ENCODE measurements at regions not wholly inside any gene's neighbourhood (a gene's known extent, or its start where the extent isn't known, plus 50 kb on each side); places are given as distances from the start of the nearest gene placed in this dataset.

GRCh38 chr5:122541388-122541787 is 229.4 kb downstream of the SNCAIP start:
- DNase-seq (ENCODE audit: low read depth in 2 of 2), result no peak

GRCh38 chr5:122545986-122546385 is 228.9 kb upstream of the SNX2 start:
- DNase-seq (ENCODE audit: low read depth in 2 of 2), result no peak
- H3K4me2 ChIP-seq (ENCODE audit: extremely low read depth, insufficient read depth, low read length), result no peak overlapping the region
- no peak overlapping the region for H3K9ac ChIP-seq (ENCODE audit: insufficient read depth, low read length)

More at GRCh38 chr5:122541388-122541787, 229.4 kb downstream of the SNCAIP start:
- H3K9ac ChIP-seq (ENCODE audit: insufficient read depth, low read length), result no peak overlapping the region
- H3K4me1 ChIP-seq (ENCODE audit: control insufficient read depth, extremely low read depth, insufficient read depth, low read length), result no peaks in the 10 kb centered on the region
- H4K20me1 ChIP-seq (ENCODE audit: control insufficient read depth, extremely low read depth, insufficient read depth, low read length), result no peaks in the 10 kb centered on the region
- no peak for TF ChIP-seq EZH2 (IDR thresholded peaks at IDR 0.05; ENCODE audit: low read length, missing control alignments)
- no peak for TF ChIP-seq CTCF (conservative IDR thresholded peaks at IDR 0.05 in 1 of 2, IDR thresholded peaks at IDR 0.05 in 1 of 2; ENCODE audit: low read depth in 1 of 2, low read length in 2 of 2)
- H3K27ac ChIP-seq (ENCODE audit: insufficient read depth, low read length), result no peak overlapping the region
- no peak overlapping the region for H3K4me2 ChIP-seq (ENCODE audit: extremely low read depth, insufficient read depth, low read length)
- no peak overlapping the region for H3K4me3 ChIP-seq (replicated peaks in 1 of 4; ENCODE audit: control extremely low read depth in 1 of 4, insufficient read depth in 1 of 4, low read depth in 3 of 4, low read length in 4 of 4)
- H2AFZ ChIP-seq (ENCODE audit: low read length), result no peak overlapping the region
- H3K79me2 ChIP-seq (ENCODE audit: control insufficient read depth, insufficient read depth, low read length), result no peaks in the 10 kb centered on the region
- no peaks in the 10 kb centered on the region for H3K36me3 ChIP-seq (ENCODE audit: control insufficient read depth, insufficient read depth, low read length)
- peaks cover 2% of the 10 kb centered on the region for H3K27me3 ChIP-seq (ENCODE audit: control insufficient read depth, insufficient read depth, low read length)
- no peaks in the 10 kb centered on the region for H3K9me3 ChIP-seq (ENCODE audit: control insufficient read depth, insufficient read depth, low read depth, low read length)

DNA sequence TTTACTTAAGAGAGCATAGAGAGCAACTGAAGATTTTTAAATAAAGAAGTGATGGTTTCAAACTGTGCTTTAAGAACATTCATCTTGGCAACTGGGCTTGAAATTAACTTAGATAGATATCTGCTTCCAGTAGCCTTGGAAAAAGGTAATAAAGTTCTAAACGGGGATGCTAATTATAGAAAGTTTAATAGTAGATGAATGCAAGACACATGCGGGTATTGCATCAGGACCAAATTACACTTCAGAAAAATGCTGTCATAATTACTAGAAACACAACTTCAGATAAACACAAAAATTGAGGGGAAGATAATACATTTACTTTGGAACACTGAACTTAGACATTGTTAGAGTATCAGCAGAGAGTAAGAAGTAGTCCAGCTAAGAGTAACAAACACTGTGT is 227.7 kb upstream of the SNX2 start:
- H4K20me1 ChIP-seq (ENCODE audit: control insufficient read depth, extremely low read depth, insufficient read depth, low read length), result no peaks in the 10 kb centered on the region
- no peak overlapping the region for H3K27ac ChIP-seq (ENCODE audit: insufficient read depth, low read length)
- H3K4me2 ChIP-seq (ENCODE audit: extremely low read depth, insufficient read depth, low read length), result no peak overlapping the region
- H3K4me3 ChIP-seq (replicated peaks in 1 of 4; ENCODE audit: control extremely low read depth in 1 of 4, insufficient read depth in 1 of 4, low read depth in 3 of 4, low read length in 4 of 4), result no peak overlapping the region
- H3K27me3 ChIP-seq (ENCODE audit: control insufficient read depth, insufficient read depth, low read length), result no peaks in the 10 kb centered on the region
- H3K9me3 ChIP-seq (ENCODE audit: control insufficient read depth, insufficient read depth, low read depth, low read length), result no peaks in the 10 kb centered on the region
- H3K36me3 ChIP-seq (ENCODE audit: control insufficient read depth, insufficient read depth, low read length), result no peaks in the 10 kb centered on the region
- TF ChIP-seq CTCF (conservative IDR thresholded peaks at IDR 0.05 in 1 of 2, IDR thresholded peaks at IDR 0.05 in 1 of 2; ENCODE audit: low read depth in 1 of 2, low read length in 2 of 2), result no peak
- no peak for TF ChIP-seq EZH2 (IDR thresholded peaks at IDR 0.05; ENCODE audit: low read length, missing control alignments)
- no peak overlapping the region for H2AFZ ChIP-seq (ENCODE audit: low read length)
- H3K79me2 ChIP-seq (ENCODE audit: control insufficient read depth, insufficient read depth, low read length), result no peaks in the 10 kb centered on the region
- DNase-seq (ENCODE audit: low read depth in 2 of 2), result no peak
- H3K9ac ChIP-seq (ENCODE audit: insufficient read depth, low read length), result no peak overlapping the region
- no peaks in the 10 kb centered on the region for H3K4me1 ChIP-seq (ENCODE audit: control insufficient read depth, extremely low read depth, insufficient read depth, low read length)

More at GRCh38 chr5:122545986-122546385, 228.9 kb upstream of the SNX2 start:
- Histone ChIP-seq H2AFZ (ENCODE audit: low read length) (no peak overlapping the region), H3K27me3 (ENCODE audit: control insufficient read depth, insufficient read depth, low read length) (no peaks in the 10 kb centered on the region), H3K27ac (ENCODE audit: insufficient read depth, low read length) (no peak overlapping the region), H3K4me3 (replicated peaks in 1 of 4; ENCODE audit: control extremely low read depth in 1 of 4, insufficient read depth in 1 of 4, low read depth in 3 of 4, low read length in 4 of 4) (no peak overlapping the region), H3K4me1 (ENCODE audit: control insufficient read depth, extremely low read depth, insufficient read depth, low read length) (no peaks in the 10 kb centered on the region), H4K20me1 (ENCODE audit: control insufficient read depth, extremely low read depth, insufficient read depth, low read length) (no peaks in the 10 kb centered on the region), H3K79me2 (ENCODE audit: control insufficient read depth, insufficient read depth, low read length) (no peaks in the 10 kb centered on the region), H3K36me3 (ENCODE audit: control insufficient read depth, insufficient read depth, low read length) (no peaks in the 10 kb centered on the region), H3K9me3 (ENCODE audit: control insufficient read depth, insufficient read depth, low read depth, low read length) (no peaks in the 10 kb centered on the region)
- no peak for TF ChIP-seq EZH2 (IDR thresholded peaks at IDR 0.05; ENCODE audit: low read length, missing control alignments)
- no peak for TF ChIP-seq CTCF (conservative IDR thresholded peaks at IDR 0.05 in 1 of 2, IDR thresholded peaks at IDR 0.05 in 1 of 2; ENCODE audit: low read depth in 1 of 2, low read length in 2 of 2)
